ENCODE measurements at regions not wholly inside any gene's neighbourhood (a gene's known extent, or its start where the extent isn't known, plus 50 kb on each side); places are given as distances from the start of the nearest gene placed in this dataset.

DNA sequence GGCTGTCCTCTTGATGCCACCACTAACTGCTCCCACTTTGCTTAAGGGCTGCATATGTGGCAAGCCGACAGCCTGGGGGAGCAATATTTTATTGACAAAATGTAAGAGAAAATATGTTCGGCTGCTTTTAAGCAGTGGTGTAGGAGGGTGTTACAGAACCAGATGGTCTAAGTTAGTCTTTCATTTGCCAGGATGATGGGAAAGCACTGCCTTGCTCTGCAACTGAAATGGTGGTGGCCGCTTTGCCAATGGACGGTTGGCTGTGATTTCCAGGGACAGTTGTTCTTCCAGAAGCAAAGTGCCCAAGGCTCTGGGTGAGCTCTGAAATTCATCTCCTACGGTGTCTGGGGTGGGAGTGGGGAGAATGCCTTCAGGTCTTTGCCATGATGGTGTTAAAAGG lies 469.3 kb downstream of the TOX3 start:
- Histone ChIP-seq H2AFZ (no peak overlapping the region), H3K79me2 (replicated peaks; ENCODE audit: insufficient read depth) (no peaks in the 10 kb centered on the region), H3K4me2 (no peak overlapping the region), H3K27ac (ENCODE audit: low read depth) (no peak overlapping the region), H3K4me1 (ENCODE audit: insufficient read depth) (no peaks in the 10 kb centered on the region), H3K27me3 (ENCODE audit: insufficient read depth) (no peaks in the 10 kb centered on the region), H4K20me1 (replicated peaks; ENCODE audit: insufficient read depth) (no peaks in the 10 kb centered on the region), H3K36me3 (ENCODE audit: insufficient read depth) (no peaks in the 10 kb centered on the region), H3K9me2 (ENCODE audit: insufficient read depth) (peaks cover 14% of the 10 kb centered on the region; the same call in 1 of the 2 replicates), H3K4me3 (no peak overlapping the region), H3F3A (replicated peaks; ENCODE audit: low read depth) (no peaks in the 10 kb centered on the region)
- no peak overlapping the region for H3K27ac Mint-ChIP-seq
- H3K4me3 Mint-ChIP-seq: no peak overlapping the region
- no peaks in the 10 kb centered on the region for H3K27me3 Mint-ChIP-seq (ENCODE audit: insufficient read depth, low read depth, poor library complexity)
- TF ChIP-seq, protein P1, sequence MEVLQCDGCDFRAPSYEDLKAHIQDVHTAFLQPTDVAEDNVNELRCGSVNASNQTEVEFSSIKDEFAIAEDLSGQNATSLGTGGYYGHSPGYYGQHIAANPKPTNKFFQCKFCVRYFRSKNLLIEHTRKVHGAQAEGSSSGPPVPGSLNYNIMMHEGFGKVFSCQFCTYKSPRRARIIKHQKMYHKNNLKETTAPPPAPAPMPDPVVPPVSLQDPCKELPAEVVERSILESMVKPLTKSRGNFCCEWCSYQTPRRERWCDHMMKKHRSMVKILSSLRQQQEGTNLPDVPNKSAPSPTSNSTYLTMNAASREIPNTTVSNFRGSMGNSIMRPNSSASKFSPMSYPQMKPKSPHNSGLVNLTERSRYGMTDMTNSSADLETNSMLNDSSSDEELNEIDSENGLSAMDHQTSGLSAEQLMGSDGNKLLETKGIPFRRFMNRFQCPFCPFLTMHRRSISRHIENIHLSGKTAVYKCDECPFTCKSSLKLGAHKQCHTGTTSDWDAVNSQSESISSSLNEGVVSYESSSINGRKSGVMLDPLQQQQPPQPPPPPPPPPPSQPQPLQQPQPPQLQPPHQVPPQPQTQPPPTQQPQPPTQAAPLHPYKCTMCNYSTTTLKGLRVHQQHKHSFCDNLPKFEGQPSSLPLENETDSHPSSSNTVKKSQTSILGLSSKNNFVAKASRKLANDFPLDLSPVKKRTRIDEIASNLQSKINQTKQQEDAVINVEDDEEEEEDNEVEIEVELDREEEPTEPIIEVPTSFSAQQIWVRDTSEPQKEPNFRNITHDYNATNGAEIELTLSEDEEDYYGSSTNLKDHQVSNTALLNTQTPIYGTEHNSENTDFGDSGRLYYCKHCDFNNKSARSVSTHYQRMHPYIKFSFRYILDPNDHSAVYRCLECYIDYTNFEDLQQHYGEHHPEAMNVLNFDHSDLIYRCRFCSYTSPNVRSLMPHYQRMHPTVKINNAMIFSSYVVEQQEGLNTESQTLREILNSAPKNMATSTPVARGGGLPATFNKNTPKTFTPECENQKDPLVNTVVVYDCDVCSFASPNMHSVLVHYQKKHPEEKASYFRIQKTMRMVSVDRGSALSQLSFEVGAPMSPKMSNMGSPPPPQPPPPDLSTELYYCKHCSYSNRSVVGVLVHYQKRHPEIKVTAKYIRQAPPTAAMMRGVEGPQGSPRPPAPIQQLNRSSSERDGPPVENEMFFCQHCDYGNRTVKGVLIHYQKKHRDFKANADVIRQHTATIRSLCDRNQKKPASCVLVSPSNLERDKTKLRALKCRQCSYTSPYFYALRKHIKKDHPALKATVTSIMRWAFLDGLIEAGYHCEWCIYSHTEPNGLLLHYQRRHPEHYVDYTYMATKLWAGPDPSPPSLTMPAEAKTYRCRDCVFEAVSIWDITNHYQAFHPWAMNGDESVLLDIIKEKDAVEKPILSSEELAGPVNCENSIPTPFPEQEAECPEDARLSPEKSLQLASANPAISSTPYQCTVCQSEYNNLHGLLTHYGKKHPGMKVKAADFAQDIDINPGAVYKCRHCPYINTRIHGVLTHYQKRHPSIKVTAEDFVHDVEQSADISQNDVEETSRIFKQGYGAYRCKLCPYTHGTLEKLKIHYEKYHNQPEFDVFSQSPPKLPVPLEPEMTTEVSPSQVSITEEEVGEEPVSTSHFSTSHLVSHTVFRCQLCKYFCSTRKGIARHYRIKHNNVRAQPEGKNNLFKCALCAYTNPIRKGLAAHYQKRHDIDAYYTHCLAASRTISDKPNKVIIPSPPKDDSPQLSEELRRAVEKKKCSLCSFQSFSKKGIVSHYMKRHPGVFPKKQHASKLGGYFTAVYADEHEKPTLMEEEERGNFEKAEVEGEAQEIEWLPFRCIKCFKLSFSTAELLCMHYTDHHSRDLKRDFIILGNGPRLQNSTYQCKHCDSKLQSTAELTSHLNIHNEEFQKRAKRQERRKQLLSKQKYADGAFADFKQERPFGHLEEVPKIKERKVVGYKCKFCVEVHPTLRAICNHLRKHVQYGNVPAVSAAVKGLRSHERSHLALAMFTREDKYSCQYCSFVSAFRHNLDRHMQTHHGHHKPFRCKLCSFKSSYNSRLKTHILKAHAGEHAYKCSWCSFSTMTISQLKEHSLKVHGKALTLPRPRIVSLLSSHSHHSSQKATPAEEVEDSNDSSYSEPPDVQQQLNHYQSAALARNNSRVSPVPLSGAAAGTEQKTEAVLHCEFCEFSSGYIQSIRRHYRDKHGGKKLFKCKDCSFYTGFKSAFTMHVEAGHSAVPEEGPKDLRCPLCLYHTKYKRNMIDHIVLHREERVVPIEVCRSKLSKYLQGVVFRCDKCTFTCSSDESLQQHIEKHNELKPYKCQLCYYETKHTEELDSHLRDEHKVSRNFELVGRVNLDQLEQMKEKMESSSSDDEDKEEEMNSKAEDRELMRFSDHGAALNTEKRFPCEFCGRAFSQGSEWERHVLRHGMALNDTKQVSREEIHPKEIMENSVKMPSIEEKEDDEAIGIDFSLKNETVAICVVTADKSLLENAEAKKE (CRISPR knock-in tag; IDR thresholded peaks at IDR 0.05): no peak
- TF ChIP-seq JUNB (IDR thresholded peaks at IDR 0.05; ENCODE audit: unreplicated experiment) (no peak), CREB1 (CRISPR knock-in tag; IDR thresholded peaks at IDR 0.05; ENCODE audit: low read depth) (no peak), EZH2 (IDR thresholded peaks at IDR 0.05; ENCODE audit: low read depth, unreplicated experiment) (no peak), POLR2AphosphoS5 (IDR thresholded peaks at IDR 0.05; ENCODE audit: low read depth) (no peak)
- TF ChIP-seq, protein P2, sequence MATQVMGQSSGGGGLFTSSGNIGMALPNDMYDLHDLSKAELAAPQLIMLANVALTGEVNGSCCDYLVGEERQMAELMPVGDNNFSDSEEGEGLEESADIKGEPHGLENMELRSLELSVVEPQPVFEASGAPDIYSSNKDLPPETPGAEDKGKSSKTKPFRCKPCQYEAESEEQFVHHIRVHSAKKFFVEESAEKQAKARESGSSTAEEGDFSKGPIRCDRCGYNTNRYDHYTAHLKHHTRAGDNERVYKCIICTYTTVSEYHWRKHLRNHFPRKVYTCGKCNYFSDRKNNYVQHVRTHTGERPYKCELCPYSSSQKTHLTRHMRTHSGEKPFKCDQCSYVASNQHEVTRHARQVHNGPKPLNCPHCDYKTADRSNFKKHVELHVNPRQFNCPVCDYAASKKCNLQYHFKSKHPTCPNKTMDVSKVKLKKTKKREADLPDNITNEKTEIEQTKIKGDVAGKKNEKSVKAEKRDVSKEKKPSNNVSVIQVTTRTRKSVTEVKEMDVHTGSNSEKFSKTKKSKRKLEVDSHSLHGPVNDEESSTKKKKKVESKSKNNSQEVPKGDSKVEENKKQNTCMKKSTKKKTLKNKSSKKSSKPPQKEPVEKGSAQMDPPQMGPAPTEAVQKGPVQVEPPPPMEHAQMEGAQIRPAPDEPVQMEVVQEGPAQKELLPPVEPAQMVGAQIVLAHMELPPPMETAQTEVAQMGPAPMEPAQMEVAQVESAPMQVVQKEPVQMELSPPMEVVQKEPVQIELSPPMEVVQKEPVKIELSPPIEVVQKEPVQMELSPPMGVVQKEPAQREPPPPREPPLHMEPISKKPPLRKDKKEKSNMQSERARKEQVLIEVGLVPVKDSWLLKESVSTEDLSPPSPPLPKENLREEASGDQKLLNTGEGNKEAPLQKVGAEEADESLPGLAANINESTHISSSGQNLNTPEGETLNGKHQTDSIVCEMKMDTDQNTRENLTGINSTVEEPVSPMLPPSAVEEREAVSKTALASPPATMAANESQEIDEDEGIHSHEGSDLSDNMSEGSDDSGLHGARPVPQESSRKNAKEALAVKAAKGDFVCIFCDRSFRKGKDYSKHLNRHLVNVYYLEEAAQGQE (IDR thresholded peaks at IDR 0.05; ENCODE audit: unreplicated experiment): no peak
- H3K9me3 Mint-ChIP-seq: no peaks in the 10 kb centered on the region
- ATAC-seq (no peak), DNase-seq (ENCODE audit: low spot score) (no peak)
- H3K4me1 Mint-ChIP-seq: 0 out of 3 replicates have a peak, but pooled peaks cover 2% of the 10 kb centered on the region
- no peaks in the 10 kb centered on the region for H3K36me3 Mint-ChIP-seq (ENCODE audit: low read depth)
